OCI-M2 (cell line): ENCODE measurements at regions not wholly inside any gene's neighbourhood (a gene's known extent, or its start where the extent isn't known, plus 50 kb on each side); places are given as distances from the start of the nearest gene placed in this dataset.

Source experiments
- DNase-seq: peaks from one replicate; lab custom pipeline; 2025; ENCODE audit not compliant: unreplicated experiment; lab: John Stamatoyannopoulos, UW

DNA sequence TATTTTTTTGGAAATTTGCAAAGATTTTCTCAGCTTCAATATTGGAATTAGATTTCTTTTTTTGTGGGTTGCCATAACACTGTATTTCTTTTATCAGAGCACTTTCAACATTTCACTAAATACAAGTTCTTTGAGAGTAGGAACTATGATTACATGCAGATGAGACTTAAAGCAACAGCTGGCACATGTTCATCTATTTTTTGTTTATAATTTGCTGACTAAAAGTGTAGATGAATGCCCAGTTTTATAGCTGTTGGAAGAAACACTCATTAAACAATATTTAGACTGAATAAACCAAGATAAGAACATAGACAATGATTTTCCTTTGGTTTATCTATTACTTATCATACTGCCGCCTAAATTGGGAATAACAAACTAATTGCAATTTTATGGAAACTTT is 803.0 kb upstream of the KLHL1 start:
- no peak for DNase-seq

DNA sequence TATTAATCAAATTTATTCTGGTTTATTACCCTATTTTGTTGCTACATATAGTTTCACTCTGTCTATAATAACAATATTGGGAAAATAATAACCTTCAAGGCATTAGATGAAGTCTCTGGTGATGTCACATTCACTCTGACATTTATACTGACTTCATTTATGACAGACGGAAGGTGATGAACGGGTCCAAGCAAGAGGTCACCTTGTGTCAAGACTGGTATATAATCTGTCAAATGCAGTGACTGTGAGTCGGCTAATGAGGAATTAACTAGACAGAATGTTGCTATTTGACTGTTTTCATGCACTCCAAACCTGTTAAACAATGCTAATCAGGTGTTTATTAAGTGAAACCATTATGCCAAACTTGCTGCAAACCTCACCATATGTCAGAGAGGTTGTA is 800.5 kb upstream of the KLHL1 start:
- DNase-seq, result no peak

DNA sequence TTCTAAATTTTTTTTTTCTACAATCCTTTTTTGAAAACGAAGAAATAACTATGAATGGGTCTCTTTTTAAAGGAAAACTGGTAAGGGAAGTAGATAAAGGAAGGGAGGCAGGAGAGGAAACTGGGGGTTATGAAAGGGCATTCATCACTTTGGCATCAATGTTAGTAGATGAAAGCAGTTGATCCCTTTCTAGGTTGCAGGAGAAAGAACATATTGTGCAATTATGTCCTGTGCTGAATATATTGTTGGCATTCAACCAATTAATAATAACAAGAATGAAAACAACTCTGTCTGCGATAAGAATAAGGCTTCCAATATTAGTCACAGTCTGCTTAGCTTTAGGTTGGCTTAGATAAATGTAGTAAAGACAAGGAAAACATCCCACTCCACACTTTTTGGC is 796.8 kb upstream of the KLHL1 start:
- DNase-seq, result no peak

DNA sequence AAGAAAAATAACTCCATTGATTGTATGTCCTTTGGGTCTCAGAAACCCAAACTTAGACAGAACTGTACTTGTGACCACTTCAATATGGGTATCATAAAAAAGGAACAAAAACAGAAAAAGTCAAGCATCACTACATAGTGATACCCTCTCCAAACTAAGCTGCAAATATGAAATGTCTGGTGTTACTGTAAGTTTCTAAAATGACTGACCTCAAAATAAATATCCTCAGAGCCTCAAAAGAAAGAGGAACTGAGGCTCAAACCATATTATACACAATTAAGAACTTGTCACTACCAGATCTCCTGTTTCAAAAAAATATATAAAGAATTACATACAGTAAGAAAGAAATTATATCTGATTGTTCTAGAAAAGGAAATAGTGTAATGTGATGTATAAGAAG is 787.9 kb upstream of the KLHL1 start:
- DNase-seq, result no peak

DNA sequence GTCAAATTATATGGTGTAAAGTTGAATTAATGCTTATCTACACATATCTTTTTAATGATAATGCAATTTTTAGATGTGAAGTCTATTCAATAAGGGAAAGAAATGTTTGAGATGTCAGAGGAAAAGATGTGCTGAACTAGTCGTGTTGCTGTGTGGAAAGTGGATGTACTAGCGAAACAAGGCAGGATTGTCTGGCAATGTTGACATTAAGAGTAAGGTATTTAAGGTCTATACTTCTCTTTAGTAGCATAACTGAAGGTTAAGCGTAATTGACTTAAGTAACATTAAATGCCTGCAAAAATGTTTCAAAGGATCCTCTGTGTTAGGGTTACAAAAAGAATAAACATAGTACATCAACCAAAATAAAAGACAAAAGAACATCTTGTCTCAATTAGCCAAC is 787.3 kb upstream of the KLHL1 start:
- no peak for DNase-seq

DNA sequence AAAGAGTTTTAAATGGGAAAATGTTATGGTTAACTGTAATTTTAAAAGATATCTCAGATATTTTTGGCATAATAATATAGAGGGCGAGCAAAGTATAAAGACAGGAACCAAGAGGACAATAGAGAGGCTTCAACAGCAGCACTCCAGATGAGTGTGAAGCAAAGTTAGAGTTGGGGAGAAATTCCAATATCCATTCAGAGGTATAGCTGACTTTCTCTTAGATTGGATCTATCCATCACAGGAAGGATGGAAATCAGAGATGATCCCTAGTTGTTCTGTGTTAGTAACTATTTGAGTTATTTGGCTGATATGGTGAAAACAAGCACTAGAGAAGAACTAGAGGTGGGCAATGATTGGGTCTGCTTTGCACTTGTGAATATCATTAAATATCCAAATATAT is 786.0 kb upstream of the KLHL1 start:
- no peak for DNase-seq

DNA sequence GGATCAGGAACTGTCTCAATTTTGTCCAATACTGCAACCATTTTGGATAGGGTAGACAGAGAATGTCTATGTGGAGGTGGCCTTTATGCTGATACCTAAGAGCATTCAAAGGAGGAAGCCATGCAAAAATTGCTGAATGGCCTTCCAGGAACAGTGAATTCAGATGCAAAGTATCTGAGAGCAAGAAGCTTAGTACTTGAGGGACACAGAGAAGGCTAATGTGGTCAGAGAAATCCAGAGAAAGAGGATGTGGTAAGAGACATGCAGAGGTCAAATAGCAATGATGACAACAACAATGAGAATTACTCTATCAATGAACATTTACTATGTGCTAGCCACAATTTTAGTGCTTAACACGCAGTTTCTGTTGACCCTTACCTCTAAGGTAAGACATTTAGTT is 785.6 kb upstream of the KLHL1 start:
- no peak for DNase-seq

DNA sequence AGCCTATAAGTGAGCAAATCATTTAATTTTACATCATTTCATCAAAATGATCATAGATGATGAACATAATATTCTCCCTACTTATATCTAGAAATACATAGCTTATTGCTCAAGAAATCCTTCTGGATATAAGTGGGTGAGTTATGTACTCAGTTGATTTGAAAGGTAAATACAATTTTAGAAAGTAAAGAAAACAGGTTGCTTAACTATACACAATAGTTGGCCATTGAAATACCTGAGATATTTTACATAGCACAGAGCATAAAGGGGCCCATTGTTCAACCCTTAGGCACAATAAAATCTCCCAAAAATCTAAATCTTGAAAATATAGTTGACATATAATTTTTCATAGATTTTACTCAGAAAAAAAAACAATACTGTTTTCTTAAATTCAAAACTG is 782.0 kb upstream of the KLHL1 start:
- DNase-seq, result no peak

DNA sequence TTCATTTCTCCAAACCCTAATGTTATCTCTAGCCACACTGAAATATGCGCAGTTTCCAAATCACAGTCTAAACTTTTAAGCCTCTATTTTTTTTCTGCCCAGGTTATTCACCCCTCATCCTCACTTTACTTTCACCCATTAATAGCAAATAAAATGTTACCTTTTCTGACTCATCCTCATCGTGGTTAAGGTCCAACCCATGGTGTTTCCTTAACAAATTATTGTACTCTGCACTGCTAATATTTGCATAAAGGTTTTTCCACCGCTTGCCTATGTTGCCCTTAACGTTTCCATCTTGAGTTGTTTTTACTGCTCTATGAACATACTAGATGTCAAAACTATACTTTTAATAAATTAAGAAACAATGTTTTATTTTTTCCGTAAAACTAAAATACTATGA is 780.9 kb upstream of the KLHL1 start:
- DNase-seq, result no peak

DNA sequence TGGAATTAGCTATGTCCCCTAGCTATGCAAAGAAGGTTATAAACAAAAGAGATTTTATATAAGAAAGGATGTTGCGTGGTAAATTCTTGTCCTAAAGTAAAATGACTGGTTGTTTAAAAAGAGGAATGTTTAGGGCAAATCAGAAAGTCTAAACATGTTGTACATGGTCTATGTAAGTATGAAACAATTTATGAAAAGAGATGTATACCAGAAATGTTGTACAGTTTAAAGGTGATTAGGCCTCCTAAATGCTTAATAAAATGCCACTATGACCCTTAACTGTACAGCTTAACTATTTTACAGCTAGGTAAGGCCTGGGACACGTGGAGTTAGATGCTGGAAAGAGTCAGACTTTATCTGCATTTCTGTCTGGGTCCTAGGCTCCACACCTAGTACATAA is 775.9 kb upstream of the KLHL1 start:
- no peak for DNase-seq

DNA sequence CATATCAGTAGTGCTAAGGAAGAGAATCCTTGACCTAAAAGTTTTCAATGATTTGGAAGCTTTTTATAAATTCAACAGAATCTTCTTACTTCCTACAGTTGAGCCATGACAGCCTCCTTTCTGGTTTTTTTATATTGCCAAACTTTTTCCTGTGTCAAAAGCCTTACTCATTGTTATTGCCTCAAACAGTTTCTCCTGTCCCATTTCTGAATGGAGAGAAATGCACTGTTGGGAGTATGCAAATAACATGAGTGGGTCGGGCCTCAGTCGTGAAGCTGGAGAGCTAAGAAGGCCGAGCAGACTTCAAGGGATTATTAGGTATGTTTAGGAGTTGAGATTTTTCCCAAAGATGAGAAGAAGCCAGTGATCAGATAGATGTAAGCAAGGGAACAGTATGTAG is 766.4 kb upstream of the KLHL1 start:
- DNase-seq, result no peak

DNA sequence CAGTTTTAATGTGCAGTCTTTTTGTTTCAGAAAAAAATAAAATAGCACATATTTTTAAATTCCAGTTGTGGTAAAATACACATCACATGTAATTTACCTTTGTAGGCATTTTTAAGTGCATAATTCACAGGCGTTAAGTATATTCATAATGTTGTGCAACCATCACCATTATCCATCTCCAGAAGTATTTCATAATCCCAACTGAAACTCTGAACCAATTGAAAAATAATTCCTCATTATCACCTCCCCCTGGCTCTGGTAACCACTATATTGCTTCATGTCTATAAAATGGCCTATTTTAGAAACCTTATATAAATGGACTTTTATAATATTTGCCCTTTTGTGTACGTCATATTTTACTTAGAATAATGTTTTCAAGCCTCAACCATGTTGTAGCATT is 756.5 kb upstream of the KLHL1 start:
- DNase-seq, result no peak

DNA sequence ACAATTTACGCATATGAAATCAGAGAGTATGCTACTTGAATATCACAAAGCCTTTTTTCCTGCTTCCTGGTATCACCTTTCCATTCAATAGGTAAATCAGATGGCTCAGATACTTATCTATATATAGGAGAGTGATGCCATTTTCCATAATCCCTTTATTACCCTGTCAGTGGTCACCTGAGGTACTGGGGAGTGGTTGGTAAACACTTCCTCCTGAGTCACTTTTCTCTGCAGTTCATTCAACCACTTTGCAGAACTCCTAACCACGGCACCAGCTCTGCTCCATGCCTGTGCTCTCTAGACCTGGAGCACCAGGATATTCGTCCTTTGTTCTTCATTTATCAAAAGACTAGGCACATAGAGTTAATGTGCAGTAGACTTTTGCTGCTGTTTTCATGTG is 748.5 kb upstream of the KLHL1 start:
- no peak for DNase-seq

DNA sequence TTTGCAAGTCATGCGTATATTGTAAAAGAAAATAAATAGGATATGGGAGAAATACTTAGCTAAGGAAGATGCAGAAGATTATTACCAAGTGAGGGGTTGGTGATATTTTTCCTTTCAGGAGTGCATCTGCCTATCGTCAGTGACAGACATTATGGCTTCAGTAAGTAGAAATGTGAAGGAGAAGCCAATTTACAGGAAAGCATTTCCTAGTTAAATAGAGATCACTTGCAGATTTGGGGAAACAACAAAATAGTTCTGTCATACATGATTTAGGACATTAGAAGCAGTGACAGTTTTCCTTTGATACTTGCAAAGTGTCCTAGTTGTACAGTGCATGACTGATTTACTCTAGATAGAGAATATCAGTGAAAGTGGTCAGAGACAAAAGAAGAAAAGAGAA is 747.8 kb upstream of the KLHL1 start:
- DNase-seq, result no peak

DNA sequence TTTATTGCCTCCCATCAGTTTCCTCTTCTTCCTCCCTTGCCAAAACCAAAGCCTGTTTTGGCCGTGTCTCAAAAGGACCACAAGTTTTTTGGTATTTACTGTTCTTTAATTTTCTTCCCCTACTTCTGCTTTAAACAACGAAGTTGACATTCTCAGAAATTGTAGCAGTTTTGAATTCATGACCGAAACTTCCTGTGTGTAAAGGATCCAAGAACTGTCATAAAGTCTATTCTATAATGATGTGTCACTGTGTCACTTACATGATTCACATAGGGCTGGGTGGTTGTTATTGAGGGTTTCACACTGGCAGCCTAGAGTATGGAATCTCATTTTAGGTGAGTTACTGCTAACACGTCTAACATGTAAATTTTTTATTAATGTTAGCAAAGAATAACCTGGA is 741.0 kb upstream of the KLHL1 start:
- DNase-seq, result no peak

DNA sequence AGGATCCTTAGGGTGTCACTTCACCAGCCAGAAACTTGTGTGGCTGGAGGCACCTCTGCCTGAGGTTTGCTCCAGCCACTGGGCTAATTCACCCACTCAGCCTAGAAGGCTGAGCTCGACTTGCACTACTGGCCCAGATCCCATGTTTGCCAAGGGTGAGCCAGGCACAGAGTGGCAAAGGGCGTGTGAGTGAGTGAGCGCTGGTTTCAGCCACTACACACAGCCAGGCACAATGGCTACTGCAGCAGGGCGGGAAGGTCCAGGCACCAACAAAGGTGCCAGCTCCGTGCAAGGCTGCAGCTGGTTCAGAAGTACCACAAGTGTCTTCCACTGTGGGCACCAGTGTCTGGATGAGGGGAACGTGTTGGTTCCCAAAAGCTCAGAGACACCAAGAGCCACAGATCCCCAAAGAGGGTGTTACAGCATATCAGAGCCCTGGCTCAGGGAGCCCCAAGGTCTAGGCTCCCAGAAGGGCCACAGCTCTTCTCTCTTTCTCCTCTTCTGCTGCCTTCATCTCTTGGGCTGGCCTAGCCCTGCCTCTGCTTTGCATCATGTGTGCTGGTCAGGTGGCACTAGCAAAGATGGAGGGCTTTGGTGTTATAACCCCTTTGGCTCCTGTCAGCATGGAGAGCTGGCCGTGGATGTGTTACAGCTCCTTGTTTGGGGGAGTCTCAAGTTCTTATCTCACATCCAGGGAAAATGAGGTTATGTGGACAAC is 736.3 kb upstream of the KLHL1 start:
- no peak for DNase-seq

DNA sequence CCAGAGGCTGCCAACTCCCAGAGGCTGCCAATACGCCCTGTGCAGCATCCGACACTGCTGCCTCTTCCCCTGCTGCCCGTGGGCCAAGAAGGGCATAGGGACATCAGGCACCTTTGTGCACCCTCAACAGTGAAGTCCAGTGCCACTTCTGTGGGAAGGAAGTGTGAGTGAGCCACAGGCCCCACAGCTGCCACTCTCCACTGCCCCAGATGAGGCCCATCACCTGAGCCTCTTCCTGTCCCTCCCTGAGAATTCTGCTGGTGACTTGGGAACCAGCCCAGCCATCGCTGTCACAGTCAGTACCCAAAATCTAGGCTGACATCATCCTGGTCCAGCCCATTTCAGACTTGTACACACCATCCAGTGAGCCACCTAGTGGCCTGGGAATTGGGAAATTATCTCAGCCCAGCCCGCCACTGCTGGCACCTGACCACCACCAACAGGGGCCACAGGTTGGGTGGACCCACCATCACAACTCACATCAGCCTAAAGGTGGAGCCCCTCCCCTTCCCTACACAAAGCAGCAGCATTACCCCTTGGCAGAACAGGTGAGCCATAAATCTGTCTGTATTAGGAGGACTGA is 733.9 kb upstream of the KLHL1 start:
- no peak for DNase-seq

DNA sequence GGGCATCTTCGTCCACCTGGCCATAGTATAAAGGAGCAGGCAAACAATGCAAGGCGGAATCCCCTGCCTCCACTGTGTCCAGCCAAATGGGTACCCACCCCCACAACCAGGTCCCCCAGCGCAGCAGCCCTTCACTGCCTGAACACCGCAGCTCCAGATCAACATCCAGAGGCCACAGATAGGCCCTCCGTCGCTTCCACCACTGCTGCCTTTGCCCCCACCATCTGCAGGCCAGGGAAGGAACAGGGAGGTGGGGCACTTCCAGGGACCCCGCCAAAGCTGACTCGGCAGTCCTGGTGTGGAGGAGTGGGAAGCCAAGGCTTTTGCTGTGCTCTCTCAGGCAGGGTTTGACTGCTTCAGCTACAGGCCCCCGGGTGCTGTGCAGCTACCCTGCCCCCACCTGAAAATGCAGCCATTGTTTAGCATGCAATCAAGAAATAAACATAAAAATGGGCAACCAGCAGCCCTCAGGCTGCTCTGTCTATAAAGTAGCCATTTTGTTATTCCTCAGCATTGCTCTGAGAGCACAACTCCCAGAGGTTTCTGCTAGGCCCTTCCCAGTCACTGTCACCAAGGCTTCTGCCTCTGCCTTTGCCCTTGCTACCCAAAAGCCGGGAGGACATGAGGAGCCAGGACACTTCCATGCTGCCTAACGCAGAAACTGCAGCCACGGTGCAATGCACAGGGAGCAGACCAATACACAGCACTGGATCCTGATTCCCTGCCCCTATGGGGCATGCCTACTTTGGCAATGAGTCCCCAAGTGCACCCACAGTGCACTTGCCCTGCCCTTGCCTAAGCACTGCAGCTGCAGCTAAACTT is 733.2 kb upstream of the KLHL1 start:
- no peak for DNase-seq

DNA sequence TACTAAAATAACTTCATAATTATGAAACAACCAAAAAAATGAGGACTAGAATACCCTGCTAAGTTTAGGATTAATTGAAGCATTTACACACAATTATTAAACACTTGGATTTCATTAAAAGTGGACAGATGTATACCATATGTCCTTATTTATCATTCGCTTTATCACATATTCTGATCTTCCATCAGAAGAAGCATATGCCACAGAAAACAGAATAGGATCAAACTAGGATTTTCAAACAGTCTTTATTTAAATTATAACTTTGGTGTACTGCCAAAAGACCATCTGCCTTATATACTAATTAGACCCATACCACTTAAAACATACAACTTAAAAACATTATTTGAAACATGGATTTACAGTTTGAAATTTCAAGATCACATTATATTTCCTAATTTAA is 727.1 kb upstream of the KLHL1 start:
- no peak for DNase-seq

DNA sequence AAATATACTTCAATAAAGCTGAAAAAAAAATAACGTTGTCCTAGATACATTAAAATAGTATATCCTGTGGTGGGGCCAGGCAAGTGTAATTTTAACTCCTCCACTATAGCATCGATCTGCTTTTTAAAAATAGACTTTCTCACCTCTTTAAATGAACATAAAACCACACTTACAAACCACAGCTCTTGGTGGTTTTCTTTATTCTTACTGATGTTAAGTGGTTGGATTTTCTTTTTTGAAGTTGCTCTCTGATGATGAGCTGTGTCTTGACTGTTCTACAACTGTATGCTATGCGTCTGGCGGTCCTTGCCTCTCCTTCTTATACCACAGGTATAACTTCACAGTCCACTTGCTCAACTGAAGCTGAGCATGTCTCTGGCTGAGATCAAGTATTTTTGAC is 721.5 kb upstream of the KLHL1 start:
- DNase-seq, result no peak

DNA sequence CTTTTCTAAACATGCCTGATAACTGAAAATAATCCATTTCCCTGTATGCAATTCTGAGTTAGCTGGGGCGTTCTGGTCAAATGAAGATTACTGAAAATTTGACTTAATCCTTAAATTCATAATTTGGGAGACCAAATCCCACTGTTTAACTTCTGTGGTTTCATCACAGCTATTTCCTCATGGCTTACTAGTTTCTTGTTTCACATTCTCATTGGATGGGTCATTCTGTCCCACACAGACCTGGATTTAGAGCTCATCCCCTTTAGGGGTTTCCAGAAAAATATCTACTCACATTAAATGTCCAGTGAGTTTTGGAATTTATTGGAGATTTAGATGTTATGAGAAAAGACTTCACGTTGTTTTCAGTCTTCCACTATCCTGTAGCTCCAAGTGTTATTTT is 709.3 kb upstream of the KLHL1 start:
- no peak for DNase-seq

DNA sequence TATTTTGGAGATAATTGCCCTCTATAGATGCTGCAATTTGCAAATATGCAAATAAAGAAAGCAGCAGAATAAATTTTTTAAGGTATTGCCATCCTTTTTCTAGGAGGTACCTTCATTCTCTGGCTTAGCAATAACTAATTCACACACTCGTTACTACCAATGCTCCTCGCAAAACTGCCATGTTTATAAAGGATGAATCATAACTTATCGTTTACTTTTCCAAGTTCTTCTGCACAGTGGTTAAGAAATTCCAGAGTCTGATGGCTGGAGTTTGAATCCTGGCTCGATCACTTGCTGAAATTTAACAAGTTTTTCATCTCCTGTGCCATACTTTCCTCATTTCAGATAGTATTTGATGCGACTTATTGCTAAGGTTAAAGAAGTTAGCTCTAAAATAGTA is 708.6 kb upstream of the KLHL1 start:
- no peak for DNase-seq
